ENCODE measurements at regions not wholly inside any gene's neighbourhood (a gene's known extent, or its start where the extent isn't known, plus 50 kb on each side); places are given as distances from the start of the nearest gene placed in this dataset.

DNA sequence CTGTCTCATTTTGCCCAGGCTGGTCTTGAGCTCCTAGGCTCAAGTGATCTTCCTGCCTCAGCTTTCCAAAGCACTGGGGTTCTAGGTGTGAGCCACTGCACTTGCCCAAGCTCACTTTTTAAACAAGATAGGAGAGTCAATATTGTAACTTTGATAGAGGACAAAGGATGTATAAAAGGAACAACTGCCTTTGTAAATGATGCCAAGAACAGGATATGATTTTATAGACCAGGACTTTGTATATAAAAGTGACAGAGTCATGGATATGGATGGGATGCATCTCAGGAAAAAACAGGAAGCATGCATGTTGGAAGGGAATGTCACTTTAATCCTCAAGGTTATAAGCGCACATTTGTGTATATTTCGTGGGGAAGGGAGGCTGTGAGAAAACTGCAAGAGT is 338.4 kb downstream of the PRL start:
- no peak for TF ChIP-seq RFX5 (IDR thresholded peaks at IDR 0.05)
- TF ChIP-seq KDM5A (IDR thresholded peaks at IDR 0.05), result no peak
- no peak for TF ChIP-seq NPAS2 (CRISPR knock-in tag; IDR thresholded peaks at IDR 0.05; ENCODE audit: borderline replicate concordance)
- TF ChIP-seq, protein P1, sequence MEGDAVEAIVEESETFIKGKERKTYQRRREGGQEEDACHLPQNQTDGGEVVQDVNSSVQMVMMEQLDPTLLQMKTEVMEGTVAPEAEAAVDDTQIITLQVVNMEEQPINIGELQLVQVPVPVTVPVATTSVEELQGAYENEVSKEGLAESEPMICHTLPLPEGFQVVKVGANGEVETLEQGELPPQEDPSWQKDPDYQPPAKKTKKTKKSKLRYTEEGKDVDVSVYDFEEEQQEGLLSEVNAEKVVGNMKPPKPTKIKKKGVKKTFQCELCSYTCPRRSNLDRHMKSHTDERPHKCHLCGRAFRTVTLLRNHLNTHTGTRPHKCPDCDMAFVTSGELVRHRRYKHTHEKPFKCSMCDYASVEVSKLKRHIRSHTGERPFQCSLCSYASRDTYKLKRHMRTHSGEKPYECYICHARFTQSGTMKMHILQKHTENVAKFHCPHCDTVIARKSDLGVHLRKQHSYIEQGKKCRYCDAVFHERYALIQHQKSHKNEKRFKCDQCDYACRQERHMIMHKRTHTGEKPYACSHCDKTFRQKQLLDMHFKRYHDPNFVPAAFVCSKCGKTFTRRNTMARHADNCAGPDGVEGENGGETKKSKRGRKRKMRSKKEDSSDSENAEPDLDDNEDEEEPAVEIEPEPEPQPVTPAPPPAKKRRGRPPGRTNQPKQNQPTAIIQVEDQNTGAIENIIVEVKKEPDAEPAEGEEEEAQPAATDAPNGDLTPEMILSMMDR (IDR thresholded peaks at IDR 0.05), result no peak
- TF ChIP-seq, protein P2, sequence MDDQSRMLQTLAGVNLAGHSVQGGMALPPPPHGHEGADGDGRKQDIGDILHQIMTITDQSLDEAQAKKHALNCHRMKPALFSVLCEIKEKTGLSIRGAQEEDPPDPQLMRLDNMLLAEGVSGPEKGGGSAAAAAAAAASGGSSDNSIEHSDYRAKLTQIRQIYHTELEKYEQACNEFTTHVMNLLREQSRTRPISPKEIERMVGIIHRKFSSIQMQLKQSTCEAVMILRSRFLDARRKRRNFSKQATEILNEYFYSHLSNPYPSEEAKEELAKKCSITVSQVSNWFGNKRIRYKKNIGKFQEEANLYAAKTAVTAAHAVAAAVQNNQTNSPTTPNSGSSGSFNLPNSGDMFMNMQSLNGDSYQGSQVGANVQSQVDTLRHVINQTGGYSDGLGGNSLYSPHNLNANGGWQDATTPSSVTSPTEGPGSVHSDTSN (IDR thresholded peaks at IDR 0.05), result no peak
- TF ChIP-seq NR3C1 (IDR thresholded peaks at IDR 0.05), result no peak
- TF ChIP-seq EHMT2 (IDR thresholded peaks at IDR 0.05; ENCODE audit: low read depth), result no peak
- TF ChIP-seq, protein P3, sequence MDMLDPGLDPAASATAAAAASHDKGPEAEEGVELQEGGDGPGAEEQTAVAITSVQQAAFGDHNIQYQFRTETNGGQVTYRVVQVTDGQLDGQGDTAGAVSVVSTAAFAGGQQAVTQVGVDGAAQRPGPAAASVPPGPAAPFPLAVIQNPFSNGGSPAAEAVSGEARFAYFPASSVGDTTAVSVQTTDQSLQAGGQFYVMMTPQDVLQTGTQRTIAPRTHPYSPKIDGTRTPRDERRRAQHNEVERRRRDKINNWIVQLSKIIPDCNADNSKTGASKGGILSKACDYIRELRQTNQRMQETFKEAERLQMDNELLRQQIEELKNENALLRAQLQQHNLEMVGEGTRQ (IDR thresholded peaks at IDR 0.05), result no peak
- TF ChIP-seq, protein P4, sequence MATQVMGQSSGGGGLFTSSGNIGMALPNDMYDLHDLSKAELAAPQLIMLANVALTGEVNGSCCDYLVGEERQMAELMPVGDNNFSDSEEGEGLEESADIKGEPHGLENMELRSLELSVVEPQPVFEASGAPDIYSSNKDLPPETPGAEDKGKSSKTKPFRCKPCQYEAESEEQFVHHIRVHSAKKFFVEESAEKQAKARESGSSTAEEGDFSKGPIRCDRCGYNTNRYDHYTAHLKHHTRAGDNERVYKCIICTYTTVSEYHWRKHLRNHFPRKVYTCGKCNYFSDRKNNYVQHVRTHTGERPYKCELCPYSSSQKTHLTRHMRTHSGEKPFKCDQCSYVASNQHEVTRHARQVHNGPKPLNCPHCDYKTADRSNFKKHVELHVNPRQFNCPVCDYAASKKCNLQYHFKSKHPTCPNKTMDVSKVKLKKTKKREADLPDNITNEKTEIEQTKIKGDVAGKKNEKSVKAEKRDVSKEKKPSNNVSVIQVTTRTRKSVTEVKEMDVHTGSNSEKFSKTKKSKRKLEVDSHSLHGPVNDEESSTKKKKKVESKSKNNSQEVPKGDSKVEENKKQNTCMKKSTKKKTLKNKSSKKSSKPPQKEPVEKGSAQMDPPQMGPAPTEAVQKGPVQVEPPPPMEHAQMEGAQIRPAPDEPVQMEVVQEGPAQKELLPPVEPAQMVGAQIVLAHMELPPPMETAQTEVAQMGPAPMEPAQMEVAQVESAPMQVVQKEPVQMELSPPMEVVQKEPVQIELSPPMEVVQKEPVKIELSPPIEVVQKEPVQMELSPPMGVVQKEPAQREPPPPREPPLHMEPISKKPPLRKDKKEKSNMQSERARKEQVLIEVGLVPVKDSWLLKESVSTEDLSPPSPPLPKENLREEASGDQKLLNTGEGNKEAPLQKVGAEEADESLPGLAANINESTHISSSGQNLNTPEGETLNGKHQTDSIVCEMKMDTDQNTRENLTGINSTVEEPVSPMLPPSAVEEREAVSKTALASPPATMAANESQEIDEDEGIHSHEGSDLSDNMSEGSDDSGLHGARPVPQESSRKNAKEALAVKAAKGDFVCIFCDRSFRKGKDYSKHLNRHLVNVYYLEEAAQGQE (IDR thresholded peaks at IDR 0.05), result no peak
- no peak for TF ChIP-seq RCOR1 (IDR thresholded peaks at IDR 0.05; ENCODE audit: low read depth, low read length)
- TF ChIP-seq RNF2 (IDR thresholded peaks at IDR 0.05; ENCODE audit: borderline replicate concordance, low read depth), result no peak
- TF ChIP-seq CHD4 (IDR thresholded peaks at IDR 0.05; ENCODE audit: borderline replicate concordance), result no peak

Measured in A549 (cell line).